ENCODE measurements at regions not wholly inside any gene's neighbourhood (a gene's known extent, or its start where the extent isn't known, plus 50 kb on each side); places are given as distances from the start of the nearest gene placed in this dataset.

DNA sequence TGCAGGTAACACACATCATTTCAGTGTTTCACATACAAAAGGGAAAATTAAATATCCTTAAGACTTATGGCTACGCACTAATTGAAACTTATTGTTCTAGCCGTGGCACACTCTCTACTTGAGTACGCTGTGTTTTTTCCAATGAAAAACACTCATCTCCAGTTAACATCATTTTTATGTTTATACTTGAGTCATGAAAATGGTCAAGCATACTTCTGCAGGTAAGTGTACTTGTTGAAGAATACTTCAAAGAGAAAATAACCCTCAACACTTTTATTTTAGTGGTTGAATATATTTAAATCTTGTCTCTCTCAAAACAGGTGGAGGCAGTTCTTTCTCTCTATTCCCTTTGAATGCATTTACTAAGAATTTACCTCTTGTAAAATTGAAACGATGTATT, 538.7 kb upstream of the PCDH7 start:
- no peak for DNase-seq
- Histone ChIP-seq H3K4me1 (no peaks in the 10 kb centered on the region), H3K27ac (no peak overlapping the region), H3K27me3 (no peaks in the 10 kb centered on the region), H3K9me3 (no peaks in the 10 kb centered on the region), H3K36me3 (no peaks in the 10 kb centered on the region), H3K4me3 (no peak overlapping the region)
- TF ChIP-seq, protein P1, sequence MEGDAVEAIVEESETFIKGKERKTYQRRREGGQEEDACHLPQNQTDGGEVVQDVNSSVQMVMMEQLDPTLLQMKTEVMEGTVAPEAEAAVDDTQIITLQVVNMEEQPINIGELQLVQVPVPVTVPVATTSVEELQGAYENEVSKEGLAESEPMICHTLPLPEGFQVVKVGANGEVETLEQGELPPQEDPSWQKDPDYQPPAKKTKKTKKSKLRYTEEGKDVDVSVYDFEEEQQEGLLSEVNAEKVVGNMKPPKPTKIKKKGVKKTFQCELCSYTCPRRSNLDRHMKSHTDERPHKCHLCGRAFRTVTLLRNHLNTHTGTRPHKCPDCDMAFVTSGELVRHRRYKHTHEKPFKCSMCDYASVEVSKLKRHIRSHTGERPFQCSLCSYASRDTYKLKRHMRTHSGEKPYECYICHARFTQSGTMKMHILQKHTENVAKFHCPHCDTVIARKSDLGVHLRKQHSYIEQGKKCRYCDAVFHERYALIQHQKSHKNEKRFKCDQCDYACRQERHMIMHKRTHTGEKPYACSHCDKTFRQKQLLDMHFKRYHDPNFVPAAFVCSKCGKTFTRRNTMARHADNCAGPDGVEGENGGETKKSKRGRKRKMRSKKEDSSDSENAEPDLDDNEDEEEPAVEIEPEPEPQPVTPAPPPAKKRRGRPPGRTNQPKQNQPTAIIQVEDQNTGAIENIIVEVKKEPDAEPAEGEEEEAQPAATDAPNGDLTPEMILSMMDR (IDR thresholded peaks at IDR 0.05): no peak
- no peak for TF ChIP-seq POLR2A (IDR thresholded peaks at IDR 0.05)

GRCh38 chr4:30181918-30182317, 538.3 kb upstream of the PCDH7 start:
- Histone ChIP-seq H3K36me3 (no peaks in the 10 kb centered on the region), H3K4me1 (no peaks in the 10 kb centered on the region), H3K4me3 (no peak overlapping the region), H3K27me3 (no peaks in the 10 kb centered on the region), H3K27ac (no peak overlapping the region), H3K9me3 (no peaks in the 10 kb centered on the region)
- no peak for DNase-seq
- TF ChIP-seq, protein P1 (IDR thresholded peaks at IDR 0.05): no peak
- TF ChIP-seq POLR2A (IDR thresholded peaks at IDR 0.05): no peak

DNA sequence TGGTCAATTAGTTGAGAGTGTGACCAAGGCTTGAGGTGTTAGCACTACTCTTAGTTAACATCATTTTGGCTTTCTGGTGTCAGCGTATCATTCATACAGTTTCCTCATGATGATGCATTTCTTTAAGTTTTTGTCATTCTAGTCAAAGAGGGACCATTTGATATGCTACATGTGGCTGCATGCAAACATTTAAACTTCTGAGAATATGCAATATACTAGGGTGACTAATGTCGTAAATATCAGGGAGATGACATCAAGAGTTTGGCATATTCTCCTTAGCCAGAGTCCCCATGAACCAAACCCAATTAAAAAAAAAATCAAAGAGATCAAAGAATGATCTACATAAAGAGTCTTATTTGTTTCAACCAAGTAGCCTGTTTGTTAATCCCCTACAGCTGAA, 537.4 kb upstream of the PCDH7 start:
- TF ChIP-seq, protein P1 (IDR thresholded peaks at IDR 0.05): no peak
- no peak for TF ChIP-seq POLR2A (IDR thresholded peaks at IDR 0.05)

GRCh38 chr4:30191902-30192301, 528.3 kb upstream of the PCDH7 start:
- Histone ChIP-seq H3K9me3 (no peaks in the 10 kb centered on the region), H3K27me3 (no peaks in the 10 kb centered on the region), H3K4me1 (no peaks in the 10 kb centered on the region), H3K36me3 (no peaks in the 10 kb centered on the region), H3K27ac (no peak overlapping the region), H3K4me3 (no peak overlapping the region)
- TF ChIP-seq POLR2A (IDR thresholded peaks at IDR 0.05): no peak
- TF ChIP-seq, protein P1 (IDR thresholded peaks at IDR 0.05): no peak
- no peak for DNase-seq

More for the DNA sequence above, 537.4 kb upstream of the PCDH7 start:
- DNase-seq: no peak
- Histone ChIP-seq H3K9me3 (no peaks in the 10 kb centered on the region), H3K4me1 (no peaks in the 10 kb centered on the region), H3K27me3 (no peaks in the 10 kb centered on the region), H3K27ac (no peak overlapping the region), H3K36me3 (no peaks in the 10 kb centered on the region), H3K4me3 (no peak overlapping the region)

DNA sequence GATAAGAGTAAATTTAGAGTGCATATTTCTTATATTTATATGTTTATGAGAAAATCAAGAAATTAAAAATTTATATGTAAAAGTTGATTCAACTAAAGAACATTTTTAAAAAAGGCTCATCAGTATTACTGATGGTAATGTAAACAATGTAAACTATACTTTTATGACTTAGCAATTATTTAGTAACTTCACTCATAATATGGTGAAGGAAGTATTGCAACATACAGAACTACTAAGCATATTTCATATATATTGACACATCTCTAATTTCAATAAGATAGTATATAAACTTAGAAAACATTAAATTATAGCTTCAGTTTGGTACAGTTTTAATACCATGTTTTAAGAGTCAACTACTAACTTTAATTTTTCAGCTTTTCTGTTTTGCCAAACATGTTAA, 512.8 kb upstream of the PCDH7 start:
- Histone ChIP-seq H3K9me3 (no peaks in the 10 kb centered on the region), H3K4me1 (no peaks in the 10 kb centered on the region), H3K27me3 (no peaks in the 10 kb centered on the region), H3K27ac (no peak overlapping the region), H3K4me3 (no peak overlapping the region), H3K36me3 (no peaks in the 10 kb centered on the region)
- no peak for DNase-seq
- TF ChIP-seq, protein P1 (IDR thresholded peaks at IDR 0.05): no peak
- no peak for TF ChIP-seq POLR2A (IDR thresholded peaks at IDR 0.05)
